SK-N-SH (cell line): ENCODE measurements at regions not wholly inside any gene's neighbourhood (a gene's known extent, or its start where the extent isn't known, plus 50 kb on each side); places are given as distances from the start of the nearest gene placed in this dataset.

Experiments
- CTCF ChIA-PET: fragments of 300-600, 350-600 bp; formaldehyde crosslinking; extraction: SDS; loops from one replicate; lab custom pipeline; 2021; lab: Yijun Ruan, JAX
- POLR2A ChIA-PET: fragments of 350-600 bp; sonication (Branson Sonifier 250); formaldehyde crosslinking; extraction: SDS; loops from one replicate; lab custom pipeline; 2020; ENCODE audit warnings: antibody characterized with exemption, inconsistent platforms; lab: Yijun Ruan, JAX
- DNase-seq: peaks from one replicate; pipeline ENCODE4 v3.0.0; 2012
- H2AFZ ChIP-seq: fragments of 200-600 bp; sonication (generic); 2 replicates; pipeline ENCODE4 v1.8.1; 2016; ENCODE audit warnings: antibody characterized with exemption, mild to moderate bottlenecking, low read depth
- H3F3A ChIP-seq: fragments of 200-600 bp; sonication (generic); replicated peaks from 2 replicates; pipeline ENCODE3; 2016; ENCODE audit warnings: antibody characterized with exemption, mild to moderate bottlenecking; ENCODE audit not compliant: insufficient read depth
- H3K27ac ChIP-seq, 2 experiments: fragments of 200-500 bp in 1 of 2; fragments of 200-600 bp in 1 of 2; sonication (Bioruptor generic) in 1 of 2; sonication (generic), shearing (Covaris generic) in 1 of 2; 2 replicates each; pipeline versions ENCODE4 v1.5.1 to v1.6.1; 2014 to 2016; ENCODE audit warnings: low read depth in 2 of 2, inconsistent platforms in 1 of 2, low read length in 1 of 2, mild to moderate bottlenecking in 1 of 2, mixed read lengths in 1 of 2
- H3K27me3 ChIP-seq: fragments of 200-600 bp; sonication (generic), shearing (Covaris generic); 2 replicates; pipeline ENCODE4 v1.6.1; 2016; ENCODE audit warnings: mixed run types; ENCODE audit not compliant: insufficient read depth
- H3K36me3 ChIP-seq, 2 experiments: fragments of 200-500 bp in 1 of 2; fragments of 200-600 bp in 1 of 2; sonication (Bioruptor generic) in 1 of 2; sonication (generic) in 1 of 2; replicated peaks in 1 of 2; 2 replicates each; pipeline versions ENCODE3 to v1.5.1; 2014 to 2016; ENCODE audit warnings: low read length in 1 of 2, mild to moderate bottlenecking in 1 of 2; ENCODE audit not compliant: insufficient read depth in 2 of 2, control insufficient read depth in 1 of 2
- H3K4me1 ChIP-seq, 2 experiments: fragments of 200-500 bp in 1 of 2; fragments of 200-600 bp in 1 of 2; sonication (Bioruptor generic) in 1 of 2; sonication (generic), shearing (Covaris generic) in 1 of 2; 2 replicates each; pipeline versions ENCODE4 v1.5.1 to v1.6.1; 2014 to 2016; ENCODE audit warnings: low read depth in 1 of 2, low read length in 1 of 2, mixed run types in 1 of 2; ENCODE audit not compliant: insufficient read depth in 2 of 2, control insufficient read depth in 1 of 2
- H3K4me2 ChIP-seq: fragments of 200-600 bp; sonication (generic), shearing (Covaris generic); 2 replicates; pipeline ENCODE4 v1.6.1; 2017; ENCODE audit warnings: mixed run types
- H3K4me3 ChIP-seq, 2 experiments: fragments of 200-500 bp in 1 of 2; fragments of 200-600 bp in 1 of 2; sonication (Bioruptor generic) in 1 of 2; sonication (generic), shearing (Covaris generic) in 1 of 2; 2 replicates each; pipeline versions ENCODE4 v1.5.1 to v1.8.1; 2014 to 2016; ENCODE audit warnings: low read depth in 2 of 2, inconsistent platforms in 1 of 2, low read length in 1 of 2, mild to moderate bottlenecking in 1 of 2, mixed read lengths in 1 of 2, moderate library complexity in 1 of 2
- H3K79me2 ChIP-seq: fragments of 200-600 bp; sonication (generic); 2 replicates; pipeline ENCODE4 v1.8.1; 2017; ENCODE audit warnings: mild to moderate bottlenecking; ENCODE audit not compliant: insufficient read depth
- H3K9ac ChIP-seq: fragments of 200-600 bp; sonication (generic); 2 replicates; pipeline ENCODE4 v1.6.1; 2017; ENCODE audit warnings: mixed run types
- H3K9me2 ChIP-seq: fragments of 200-600 bp; sonication (generic); 2 replicates; pipeline ENCODE4 v1.6.1; 2017; ENCODE audit warnings: mixed run types
- H3K9me3 ChIP-seq: fragments of 200-600 bp; sonication (generic); 2 replicates; pipeline ENCODE4 v1.6.1; 2017; ENCODE audit warnings: mixed run types, mild to moderate bottlenecking, moderate library complexity
- H4K20me1 ChIP-seq: fragments of 200-600 bp; sonication (generic); 2 replicates; pipeline ENCODE4 v1.6.1; 2017; ENCODE audit warnings: mild to moderate bottlenecking, mixed run types; ENCODE audit not compliant: insufficient read depth
- FOSL2 ChIP-seq: IDR thresholded peaks from 2 replicates; pipeline ENCODE4 v1.4.0; 2012; ENCODE audit warnings: low read depth, mild to moderate bottlenecking, moderate library complexity, borderline replicate concordance
- FOXJ3 ChIP-seq: sonication (generic); formaldehyde crosslinking; IDR thresholded peaks from 2 replicates; pipeline ENCODE4 v1.5.1; 2020; ENCODE audit warnings: mild to moderate bottlenecking, missing genetic modification reagents
- FOXM1 ChIP-seq: IDR thresholded peaks from 2 replicates; pipeline ENCODE4 v1.4.0; 2012; ENCODE audit warnings: low read depth, mild to moderate bottlenecking
- GATA2 ChIP-seq: sonication (generic); formaldehyde crosslinking; IDR thresholded peaks from 2 replicates; pipeline ENCODE4 v1.5.0; 2020; ENCODE audit warnings: mild to moderate bottlenecking, missing genetic modification reagents
- IRF3 ChIP-seq: fragments of 150-350 bp; IDR thresholded peaks from 2 replicates; pipeline ENCODE4 v1.6.1; 2016; ENCODE audit warnings: mild to moderate bottlenecking, low read depth, low read length
- JUND ChIP-seq: IDR thresholded peaks from 2 replicates; pipeline ENCODE4 v1.4.0; 2012
- MEF2A ChIP-seq: IDR thresholded peaks from 2 replicates; pipeline ENCODE4 v1.4.0; 2012; ENCODE audit warnings: low read depth, borderline replicate concordance
- MXI1 ChIP-seq: IDR thresholded peaks from 2 replicates; pipeline ENCODE4 v1.6.1; 2012; ENCODE audit warnings: mild to moderate bottlenecking, low read depth, low read length, improper control_type of control experiment
- NFIC ChIP-seq: IDR thresholded peaks from 2 replicates; pipeline ENCODE4 v1.4.0; 2012; ENCODE audit warnings: borderline replicate concordance
- NRF1 ChIP-seq: IDR thresholded peaks from 2 replicates; pipeline ENCODE4 v1.6.1; 2012; ENCODE audit warnings: low read depth, mild to moderate bottlenecking, low read length
- PBX3 ChIP-seq: IDR thresholded peaks from 2 replicates; pipeline ENCODE4; 2012
- POLR2AphosphoS5 ChIP-seq: IDR thresholded peaks from 2 replicates; pipeline ENCODE4 v1.6.1; 2012; ENCODE audit warnings: low read depth, low read length
- RXRA ChIP-seq: IDR thresholded peaks from 2 replicates; pipeline ENCODE4 v1.4.0; 2012; ENCODE audit warnings: low read depth, mild to moderate bottlenecking, borderline replicate concordance
- SIN3A ChIP-seq: IDR thresholded peaks from 2 replicates; pipeline ENCODE4 v1.6.1; 2012; ENCODE audit warnings: low read depth, mild to moderate bottlenecking, low read length, moderate library complexity, borderline replicate concordance
- SMC3 ChIP-seq: IDR thresholded peaks from 2 replicates; pipeline ENCODE4 v1.6.1; 2012; ENCODE audit warnings: low read depth, low read length, improper control_type of control experiment
- TAF1 ChIP-seq: IDR thresholded peaks from 2 replicates; pipeline ENCODE4 v1.6.1; 2012; ENCODE audit warnings: low read depth, mild to moderate bottlenecking, low read length, moderate library complexity, borderline replicate concordance
- TCF12 ChIP-seq: IDR thresholded peaks from 2 replicates; pipeline ENCODE4 v1.4.0; 2012
- USF1 ChIP-seq: IDR thresholded peaks from 2 replicates; pipeline ENCODE4 v1.4.0; 2012; ENCODE audit warnings: low read depth, borderline replicate concordance
- USF2 ChIP-seq: fragments of 150-350 bp; IDR thresholded peaks from 2 replicates; pipeline ENCODE4 v1.6.1; 2017; ENCODE audit warnings: antibody characterized with exemption, low read length, low read depth, borderline replicate concordance
- YY1 ChIP-seq: IDR thresholded peaks from 2 replicates; pipeline ENCODE4 v1.4.0; 2012; ENCODE audit warnings: low read depth, mild to moderate bottlenecking
- WGBS: methylation state at CpG from one replicate; pipeline ENCODE4 v1.1.6; 2017; ENCODE audit warnings: low lambda C conversion rate; 5-methylcytosine and 5-hydroxymethylcytosine counted together
- TF ChIP-seq, protein P1 (sequence below): IDR thresholded peaks from 2 replicates; pipeline ENCODE4 v1.4.0; 2012; ENCODE audit warnings: low read depth, borderline replicate concordance
- TF ChIP-seq, protein P2 (sequence below): IDR thresholded peaks from 2 replicates; pipeline ENCODE4 v1.4.0; 2012; ENCODE audit warnings: low read depth

GRCh38 chr21:23593582-23593981, 2013.7 kb downstream of the MRPL39 start:
- Histone ChIP-seq H3K79me2 (no peaks in the 10 kb centered on the region), H4K20me1 (no peaks in the 10 kb centered on the region), H3K4me1 (no peaks in the 10 kb centered on the region), H3K9me2 (no peaks in the 10 kb centered on the region), H3K9ac (no peak overlapping the region), H3K27ac (no peak overlapping the region), H3K9me3 (no peaks in the 10 kb centered on the region), H3K4me2 (no peak overlapping the region), H3K27me3 (no peaks in the 10 kb centered on the region), H3K4me3 (no peak overlapping the region), H2AFZ (no peak overlapping the region), H3K36me3 (no peaks in the 10 kb centered on the region), H3F3A (no peaks in the 10 kb centered on the region)
- DNase-seq: no peak
- 26% methylated on average over 1 of the region's 1 CpG for WGBS
- ChIA-PET CTCF (no interaction called here), POLR2A (no interaction called here)
- TF ChIP-seq PBX3 (no peak), TAF1 (no peak), POLR2AphosphoS5 (no peak), SIN3A (no peak), NRF1 (no peak), FOSL2 (no peak), YY1 (no peak), MEF2A (no peak), MXI1 (no peak), RXRA (no peak), FOXJ3 (CRISPR knock-in tag) (no peak), TCF12 (no peak), NFIC (no peak), USF1 (no peak), FOXM1 (no peak)
- TF ChIP-seq, protein P1, sequence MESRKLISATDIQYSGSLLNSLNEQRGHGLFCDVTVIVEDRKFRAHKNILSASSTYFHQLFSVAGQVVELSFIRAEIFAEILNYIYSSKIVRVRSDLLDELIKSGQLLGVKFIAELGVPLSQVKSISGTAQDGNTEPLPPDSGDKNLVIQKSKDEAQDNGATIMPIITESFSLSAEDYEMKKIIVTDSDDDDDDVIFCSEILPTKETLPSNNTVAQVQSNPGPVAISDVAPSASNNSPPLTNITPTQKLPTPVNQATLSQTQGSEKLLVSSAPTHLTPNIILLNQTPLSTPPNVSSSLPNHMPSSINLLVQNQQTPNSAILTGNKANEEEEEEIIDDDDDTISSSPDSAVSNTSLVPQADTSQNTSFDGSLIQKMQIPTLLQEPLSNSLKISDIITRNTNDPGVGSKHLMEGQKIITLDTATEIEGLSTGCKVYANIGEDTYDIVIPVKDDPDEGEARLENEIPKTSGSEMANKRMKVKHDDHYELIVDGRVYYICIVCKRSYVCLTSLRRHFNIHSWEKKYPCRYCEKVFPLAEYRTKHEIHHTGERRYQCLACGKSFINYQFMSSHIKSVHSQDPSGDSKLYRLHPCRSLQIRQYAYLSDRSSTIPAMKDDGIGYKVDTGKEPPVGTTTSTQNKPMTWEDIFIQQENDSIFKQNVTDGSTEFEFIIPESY: no peak

DNA sequence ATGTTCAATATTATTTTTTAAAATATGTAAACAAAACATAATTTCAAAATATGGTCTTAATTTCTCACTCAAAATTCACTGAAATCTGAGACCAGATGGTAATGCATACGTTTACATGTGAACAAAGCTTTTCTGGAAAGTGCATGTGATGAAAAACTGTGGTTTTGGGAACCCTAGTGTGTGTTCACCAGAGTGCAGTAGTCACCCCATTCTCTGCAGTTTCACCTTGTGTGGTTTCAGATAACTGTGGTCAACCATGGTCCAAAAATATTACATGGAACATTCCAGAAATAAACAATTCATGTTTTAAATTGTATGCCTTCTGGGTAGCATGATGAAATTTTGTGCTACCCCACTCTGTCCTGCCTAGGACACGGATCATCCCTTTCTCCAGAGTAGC, 2021.9 kb downstream of the MRPL39 start:
- CTCF ChIA-PET: no interaction called here
- Histone ChIP-seq H3K4me2 (no peak overlapping the region), H3K27ac (no peak overlapping the region), H4K20me1 (no peaks in the 10 kb centered on the region), H3K79me2 (no peaks in the 10 kb centered on the region), H3K36me3 (no peaks in the 10 kb centered on the region), H3K9me2 (no peaks in the 10 kb centered on the region), H3K9ac (no peak overlapping the region), H3K4me1 (no peaks in the 10 kb centered on the region), H3K4me3 (no peak overlapping the region), H3F3A (no peaks in the 10 kb centered on the region), H3K27me3 (no peaks in the 10 kb centered on the region), H3K9me3 (no peaks in the 10 kb centered on the region), H2AFZ (no peak overlapping the region)
- no peak for DNase-seq
- POLR2A ChIA-PET: no interaction called here
- 45% methylated on average over 2 of the region's 2 CpGs for WGBS
- TF ChIP-seq RXRA: no peak
- TF ChIP-seq TCF12: no peak
- TF ChIP-seq TAF1: no peak
- no peak for TF ChIP-seq JUND
- no peak for TF ChIP-seq IRF3
- no peak for TF ChIP-seq POLR2AphosphoS5
- TF ChIP-seq USF2: no peak
- TF ChIP-seq FOSL2: no peak
- no peak for TF ChIP-seq YY1
- no peak for TF ChIP-seq SIN3A
- TF ChIP-seq SMC3: no peak
- no peak for TF ChIP-seq GATA2 (CRISPR knock-in tag)
- TF ChIP-seq NRF1: no peak
- TF ChIP-seq, protein P2, sequence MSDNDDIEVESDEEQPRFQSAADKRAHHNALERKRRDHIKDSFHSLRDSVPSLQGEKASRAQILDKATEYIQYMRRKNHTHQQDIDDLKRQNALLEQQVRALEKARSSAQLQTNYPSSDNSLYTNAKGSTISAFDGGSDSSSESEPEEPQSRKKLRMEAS: no peak
